HG03280 (cell line): ENCODE measurements at regions not wholly inside any gene's neighbourhood (a gene's known extent, or its start where the extent isn't known, plus 50 kb on each side); places are given as distances from the start of the nearest gene placed in this dataset.

Experiments used
- ATAC-seq: cut with Tn5 transposase; IDR thresholded peaks from one replicate; pipeline ENCODE4 v1.9.1; 2021; ENCODE audit warnings: mild to moderate bottlenecking, moderate library complexity; ENCODE audit not compliant: unreplicated experiment

- ATAC-seq = no peak
Measured at GRCh38 chr2:52765735-52766134, 1001.9 kb upstream of the CHAC2 start.

GRCh38 chr2:52749764-52750163, 1017.8 kb upstream of the CHAC2 start:
- ATAC-seq = no peak

- ATAC-seq = no peak
Measured at GRCh38 chr2:52745144-52745543, 1022.5 kb upstream of the CHAC2 start.

- ATAC-seq = no peak
Measured at GRCh38 chr2:52732849-52733395, 1034.7 kb upstream of the CHAC2 start.

- ATAC-seq = no peak
Measured at GRCh38 chr2:52724585-52724984, 1043.0 kb upstream of the CHAC2 start.

GRCh38 chr2:52717836-52718235, 1049.8 kb upstream of the CHAC2 start:
- ATAC-seq = no peak

- no peak for ATAC-seq
Measured at GRCh38 chr2:52710810-52711618, 1056.6 kb upstream of the CHAC2 start.

GRCh38 chr2:52704251-52704650, 1063.4 kb upstream of the CHAC2 start:
- ATAC-seq = no peak

- no peak for ATAC-seq
Measured at GRCh38 chr2:52703004-52703403, 1064.6 kb upstream of the CHAC2 start.

- ATAC-seq = no peak
Measured at GRCh38 chr2:52698408-52698807, 1069.2 kb upstream of the CHAC2 start.

- no peak for ATAC-seq
Measured at GRCh38 chr2:52697690-52698089, 1069.9 kb upstream of the CHAC2 start.

- no peak for ATAC-seq
Measured at GRCh38 chr2:52695731-52696130, 1071.9 kb upstream of the CHAC2 start.

- no peak for ATAC-seq
Measured at GRCh38 chr2:52686935-52687334, 1080.7 kb upstream of the CHAC2 start.

- no peak for ATAC-seq
Measured at GRCh38 chr2:52676056-52676455, 1091.5 kb upstream of the CHAC2 start.

- ATAC-seq = no peak
Measured at GRCh38 chr2:52668724-52669123, 1098.9 kb upstream of the CHAC2 start.

- ATAC-seq = no peak
Measured at GRCh38 chr2:52659546-52659945, 1108.1 kb upstream of the CHAC2 start.

- no peak for ATAC-seq
Measured at GRCh38 chr2:52658598-52658997, 1109.0 kb upstream of the CHAC2 start.

- no peak for ATAC-seq
Measured at GRCh38 chr2:52639692-52640091, 1127.9 kb upstream of the CHAC2 start.

GRCh38 chr2:52632543-52632942, 1135.1 kb upstream of the CHAC2 start:
- ATAC-seq = no peak

GRCh38 chr2:52629944-52630343, 1137.7 kb upstream of the CHAC2 start:
- no peak for ATAC-seq

- ATAC-seq = no peak
Measured at GRCh38 chr2:52629531-52629930, 1138.1 kb upstream of the CHAC2 start.

- no peak for ATAC-seq
Measured at GRCh38 chr2:52622266-52622665, 1145.3 kb upstream of the CHAC2 start.

- ATAC-seq = no peak
Measured at GRCh38 chr2:52613064-52613463, 1154.5 kb upstream of the CHAC2 start.
